Sigmoid colon (tissue), 4 donors: ENCODE measurements at regions not wholly inside any gene's neighbourhood (a gene's known extent, or its start where the extent isn't known, plus 50 kb on each side); places are given as distances from the start of the nearest gene placed in this dataset.

Source experiments
- CTCF ChIP-seq, 4 experiments: fragments of 450-650 bp in 3 of 4; fragments of 200-600 bp in 1 of 4; IDR thresholded peaks; one replicate each; pipeline ENCODE4 v1.5.1; 2016 to 2019; ENCODE audit warnings: antibody characterized with exemption in 4 of 4, mild to moderate bottlenecking in 3 of 4, moderate library complexity in 2 of 4
- EP300 ChIP-seq, 4 donors: sonication (generic); formaldehyde crosslinking; IDR thresholded peaks; one replicate each; pipeline ENCODE4 v1.6.1; 2017; ENCODE audit warnings: antibody characterized with exemption in 4 of 4
- POLR2A ChIP-seq, 2 donors: fragments of 450-650 bp; IDR thresholded peaks; one replicate each; pipeline ENCODE4 v1.6.1; 2016; ENCODE audit warnings: antibody characterized with exemption in 2 of 2, mild to moderate bottlenecking in 2 of 2, moderate library complexity in 2 of 2
- POLR2AphosphoS5 ChIP-seq, 4 donors: sonication (generic); formaldehyde crosslinking; IDR thresholded peaks; one replicate each; pipeline ENCODE4 v1.6.1; 2017; ENCODE audit warnings: antibody characterized with exemption in 4 of 4

- TF ChIP-seq CTCF (IDR thresholded peaks at IDR 0.05) (no peak), POLR2A (IDR thresholded peaks at IDR 0.05) (no peak), EP300 (IDR thresholded peaks at IDR 0.05) (no peak), POLR2AphosphoS5 (IDR thresholded peaks at IDR 0.05) (no peak)
These were observed 353.6 kb upstream of the MAP2 start for GRCh38 chr2:209070262-209070661.
